GM23338 (cell line): ENCODE measurements at regions not wholly inside any gene's neighbourhood (a gene's known extent, or its start where the extent isn't known, plus 50 kb on each side); places are given as distances from the start of the nearest gene placed in this dataset.

Experiments used
- CREB1 ChIP-seq: fragments of 250-450 bp; sonication (Bioruptor Pico); IDR thresholded peaks from 2 replicates; pipeline ENCODE4 v1.5.0; 2020; ENCODE audit warnings: low read depth, mild to moderate bottlenecking, moderate library complexity
- CTCF ChIP-seq, 2 experiments: fragments of 200-600 bp in 1 of 2; sonication (generic) in 1 of 2; conservative IDR thresholded peaks; 2 replicates each; pipeline versions ENCODE4 v1.5.1 to v1.6.1; 2016 to 2017; ENCODE audit warnings: antibody characterized with exemption in 2 of 2, low read depth in 2 of 2, mild to moderate bottlenecking in 2 of 2, moderate library complexity in 1 of 2
- ETS1 ChIP-seq: IDR thresholded peaks from 2 replicates; pipeline ENCODE4 v1.6.1; 2016; ENCODE audit warnings: antibody characterized with exemption
- EZH2phosphoT487 ChIP-seq: fragments of 200-600 bp; sonication (generic); IDR thresholded peaks from one replicate; pipeline ENCODE4 v1.8.1; 2018; ENCODE audit warnings: antibody characterized with exemption; ENCODE audit not compliant: unreplicated experiment
- JUNB ChIP-seq: IDR thresholded peaks from one replicate; pipeline ENCODE4 v1.6.1; 2016; ENCODE audit warnings: antibody characterized with exemption; ENCODE audit not compliant: unreplicated experiment
- NANOG ChIP-seq: IDR thresholded peaks from 2 replicates; pipeline ENCODE4 v1.6.1; 2016; ENCODE audit warnings: antibody characterized with exemption, borderline replicate concordance
- POLR2AphosphoS5 ChIP-seq: IDR thresholded peaks from 2 replicates; pipeline ENCODE4 v1.6.1; 2016; ENCODE audit warnings: antibody characterized with exemption, low read depth
- STAT1 ChIP-seq: IDR thresholded peaks from one replicate; pipeline ENCODE4 v1.6.1; 2016; ENCODE audit warnings: antibody characterized with exemption; ENCODE audit not compliant: unreplicated experiment
- ZNF114 ChIP-seq: fragments of 250-450 bp; sonication (Bioruptor Pico); IDR thresholded peaks from 2 replicates; pipeline ENCODE4 v1.5.0; 2020; ENCODE audit warnings: mild to moderate bottlenecking, moderate library complexity
- ZNF331 ChIP-seq: fragments of 250-450 bp; sonication (Bioruptor Pico); IDR thresholded peaks from 2 replicates; pipeline ENCODE4 v1.5.0; 2020; ENCODE audit warnings: low read depth, mild to moderate bottlenecking, moderate library complexity
- ZNF462 ChIP-seq: fragments of 250-450 bp; sonication (Bioruptor Pico); IDR thresholded peaks from 2 replicates; pipeline ENCODE4 v1.5.0; 2020; ENCODE audit warnings: mild to moderate bottlenecking, moderate library complexity

GRCh38 chr3:76756577-76756976, 283.3 kb upstream of the ROBO2 start (continued):
- no peak for TF ChIP-seq ZNF462 (CRISPR knock-in tag)
- TF ChIP-seq CREB1 (CRISPR knock-in tag), result no peak
- TF ChIP-seq POLR2AphosphoS5, result no peak
- no peak for TF ChIP-seq STAT1
- no peak for TF ChIP-seq JUNB
- no peak for TF ChIP-seq ZNF331 (CRISPR knock-in tag)
- TF ChIP-seq EZH2phosphoT487, result no peak
- TF ChIP-seq ZNF114 (CRISPR knock-in tag), result no peak
- TF ChIP-seq CTCF (conservative IDR thresholded peaks at IDR 0.05; ENCODE audit: low read depth in 2 of 2), result no peak
- TF ChIP-seq NANOG, result no peak
- no peak for TF ChIP-seq ETS1
